ENCODE measurements at regions not wholly inside any gene's neighbourhood (a gene's known extent, or its start where the extent isn't known, plus 50 kb on each side); places are given as distances from the start of the nearest gene placed in this dataset.

DNA sequence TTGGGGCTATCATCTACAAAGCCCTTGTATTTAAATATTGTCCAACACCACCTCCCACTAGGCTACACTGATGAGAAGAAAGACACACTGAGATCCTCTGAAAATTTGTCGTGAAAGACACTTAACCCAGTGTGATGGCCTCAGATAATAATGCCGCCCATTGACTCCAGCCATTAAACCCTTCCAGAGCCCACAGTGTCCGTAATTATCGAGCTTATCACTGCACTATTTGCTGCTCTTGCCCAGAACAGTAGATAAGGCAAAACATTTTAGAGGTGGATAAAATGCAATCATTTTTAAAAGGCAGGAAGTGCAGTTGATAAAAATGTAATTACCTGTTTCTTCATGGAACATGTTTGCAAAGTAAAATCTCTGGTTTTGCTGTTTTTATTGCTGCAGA lies 121.3 kb upstream of the DDX18 start:
- TF ChIP-seq, protein P1, sequence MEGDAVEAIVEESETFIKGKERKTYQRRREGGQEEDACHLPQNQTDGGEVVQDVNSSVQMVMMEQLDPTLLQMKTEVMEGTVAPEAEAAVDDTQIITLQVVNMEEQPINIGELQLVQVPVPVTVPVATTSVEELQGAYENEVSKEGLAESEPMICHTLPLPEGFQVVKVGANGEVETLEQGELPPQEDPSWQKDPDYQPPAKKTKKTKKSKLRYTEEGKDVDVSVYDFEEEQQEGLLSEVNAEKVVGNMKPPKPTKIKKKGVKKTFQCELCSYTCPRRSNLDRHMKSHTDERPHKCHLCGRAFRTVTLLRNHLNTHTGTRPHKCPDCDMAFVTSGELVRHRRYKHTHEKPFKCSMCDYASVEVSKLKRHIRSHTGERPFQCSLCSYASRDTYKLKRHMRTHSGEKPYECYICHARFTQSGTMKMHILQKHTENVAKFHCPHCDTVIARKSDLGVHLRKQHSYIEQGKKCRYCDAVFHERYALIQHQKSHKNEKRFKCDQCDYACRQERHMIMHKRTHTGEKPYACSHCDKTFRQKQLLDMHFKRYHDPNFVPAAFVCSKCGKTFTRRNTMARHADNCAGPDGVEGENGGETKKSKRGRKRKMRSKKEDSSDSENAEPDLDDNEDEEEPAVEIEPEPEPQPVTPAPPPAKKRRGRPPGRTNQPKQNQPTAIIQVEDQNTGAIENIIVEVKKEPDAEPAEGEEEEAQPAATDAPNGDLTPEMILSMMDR (IDR thresholded peaks at IDR 0.05; ENCODE audit: low read depth, low read length, missing input control): no peak
- TF ChIP-seq EGR1 (IDR thresholded peaks at IDR 0.05; ENCODE audit: low read depth in 2 of 2): no peak
- TF ChIP-seq RAD21 (IDR thresholded peaks at IDR 0.05): no peak
- TF ChIP-seq, protein P2, sequence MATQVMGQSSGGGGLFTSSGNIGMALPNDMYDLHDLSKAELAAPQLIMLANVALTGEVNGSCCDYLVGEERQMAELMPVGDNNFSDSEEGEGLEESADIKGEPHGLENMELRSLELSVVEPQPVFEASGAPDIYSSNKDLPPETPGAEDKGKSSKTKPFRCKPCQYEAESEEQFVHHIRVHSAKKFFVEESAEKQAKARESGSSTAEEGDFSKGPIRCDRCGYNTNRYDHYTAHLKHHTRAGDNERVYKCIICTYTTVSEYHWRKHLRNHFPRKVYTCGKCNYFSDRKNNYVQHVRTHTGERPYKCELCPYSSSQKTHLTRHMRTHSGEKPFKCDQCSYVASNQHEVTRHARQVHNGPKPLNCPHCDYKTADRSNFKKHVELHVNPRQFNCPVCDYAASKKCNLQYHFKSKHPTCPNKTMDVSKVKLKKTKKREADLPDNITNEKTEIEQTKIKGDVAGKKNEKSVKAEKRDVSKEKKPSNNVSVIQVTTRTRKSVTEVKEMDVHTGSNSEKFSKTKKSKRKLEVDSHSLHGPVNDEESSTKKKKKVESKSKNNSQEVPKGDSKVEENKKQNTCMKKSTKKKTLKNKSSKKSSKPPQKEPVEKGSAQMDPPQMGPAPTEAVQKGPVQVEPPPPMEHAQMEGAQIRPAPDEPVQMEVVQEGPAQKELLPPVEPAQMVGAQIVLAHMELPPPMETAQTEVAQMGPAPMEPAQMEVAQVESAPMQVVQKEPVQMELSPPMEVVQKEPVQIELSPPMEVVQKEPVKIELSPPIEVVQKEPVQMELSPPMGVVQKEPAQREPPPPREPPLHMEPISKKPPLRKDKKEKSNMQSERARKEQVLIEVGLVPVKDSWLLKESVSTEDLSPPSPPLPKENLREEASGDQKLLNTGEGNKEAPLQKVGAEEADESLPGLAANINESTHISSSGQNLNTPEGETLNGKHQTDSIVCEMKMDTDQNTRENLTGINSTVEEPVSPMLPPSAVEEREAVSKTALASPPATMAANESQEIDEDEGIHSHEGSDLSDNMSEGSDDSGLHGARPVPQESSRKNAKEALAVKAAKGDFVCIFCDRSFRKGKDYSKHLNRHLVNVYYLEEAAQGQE (IDR thresholded peaks at IDR 0.05): no peak
- TF ChIP-seq, protein P3, sequence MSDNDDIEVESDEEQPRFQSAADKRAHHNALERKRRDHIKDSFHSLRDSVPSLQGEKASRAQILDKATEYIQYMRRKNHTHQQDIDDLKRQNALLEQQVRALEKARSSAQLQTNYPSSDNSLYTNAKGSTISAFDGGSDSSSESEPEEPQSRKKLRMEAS (IDR thresholded peaks at IDR 0.05): no peak
- TF ChIP-seq, protein P4, sequence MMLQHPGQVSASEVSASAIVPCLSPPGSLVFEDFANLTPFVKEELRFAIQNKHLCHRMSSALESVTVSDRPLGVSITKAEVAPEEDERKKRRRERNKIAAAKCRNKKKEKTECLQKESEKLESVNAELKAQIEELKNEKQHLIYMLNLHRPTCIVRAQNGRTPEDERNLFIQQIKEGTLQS (IDR thresholded peaks at IDR 0.05): no peak
- no peak for TF ChIP-seq JUND (IDR thresholded peaks at IDR 0.05)
- no peak for TF ChIP-seq GABPA (IDR thresholded peaks at IDR 0.05 in 1 of 2, conservative IDR thresholded peaks at IDR 0.05 in 1 of 2)
- no peak for TF ChIP-seq YY1 (IDR thresholded peaks at IDR 0.05)

Data from liver (tissue), 3 donors.